ENCODE measurements at regions not wholly inside any gene's neighbourhood (a gene's known extent, or its start where the extent isn't known, plus 50 kb on each side); places are given as distances from the start of the nearest gene placed in this dataset.

DNA sequence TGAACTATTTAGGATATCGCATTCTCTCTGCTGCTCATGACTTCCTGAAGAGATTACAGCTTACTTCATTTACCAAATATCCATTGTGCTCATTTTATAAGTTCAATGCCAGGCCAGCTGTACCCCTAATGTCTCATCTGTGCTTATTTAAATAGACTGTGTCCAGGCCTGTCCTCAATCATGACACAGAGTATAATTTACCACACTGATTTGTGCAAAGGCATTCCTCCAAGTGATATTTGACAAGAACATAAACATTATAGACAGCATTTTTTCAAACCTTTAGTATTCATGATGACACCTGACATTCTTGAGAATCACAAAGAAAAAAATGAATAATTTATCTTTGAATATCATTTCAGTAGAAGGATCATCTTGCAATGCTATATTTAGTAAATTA lies 260.1 kb upstream of the SEMA3D start:
- no peak overlapping the region for H3K27ac ChIP-seq
- H3K4me1 ChIP-seq = no peaks in the 10 kb centered on the region
- no peak overlapping the region for H3K4me3 ChIP-seq
- H3K27me3 ChIP-seq = no peaks in the 10 kb centered on the region
- TF ChIP-seq, protein P1, sequence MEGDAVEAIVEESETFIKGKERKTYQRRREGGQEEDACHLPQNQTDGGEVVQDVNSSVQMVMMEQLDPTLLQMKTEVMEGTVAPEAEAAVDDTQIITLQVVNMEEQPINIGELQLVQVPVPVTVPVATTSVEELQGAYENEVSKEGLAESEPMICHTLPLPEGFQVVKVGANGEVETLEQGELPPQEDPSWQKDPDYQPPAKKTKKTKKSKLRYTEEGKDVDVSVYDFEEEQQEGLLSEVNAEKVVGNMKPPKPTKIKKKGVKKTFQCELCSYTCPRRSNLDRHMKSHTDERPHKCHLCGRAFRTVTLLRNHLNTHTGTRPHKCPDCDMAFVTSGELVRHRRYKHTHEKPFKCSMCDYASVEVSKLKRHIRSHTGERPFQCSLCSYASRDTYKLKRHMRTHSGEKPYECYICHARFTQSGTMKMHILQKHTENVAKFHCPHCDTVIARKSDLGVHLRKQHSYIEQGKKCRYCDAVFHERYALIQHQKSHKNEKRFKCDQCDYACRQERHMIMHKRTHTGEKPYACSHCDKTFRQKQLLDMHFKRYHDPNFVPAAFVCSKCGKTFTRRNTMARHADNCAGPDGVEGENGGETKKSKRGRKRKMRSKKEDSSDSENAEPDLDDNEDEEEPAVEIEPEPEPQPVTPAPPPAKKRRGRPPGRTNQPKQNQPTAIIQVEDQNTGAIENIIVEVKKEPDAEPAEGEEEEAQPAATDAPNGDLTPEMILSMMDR (IDR thresholded peaks at IDR 0.05) = no peak
- no peak for DNase-seq (ENCODE audit: low spot score)
- no peaks in the 10 kb centered on the region for H3K36me3 ChIP-seq
- no peaks in the 10 kb centered on the region for H3K9me3 ChIP-seq

DNA sequence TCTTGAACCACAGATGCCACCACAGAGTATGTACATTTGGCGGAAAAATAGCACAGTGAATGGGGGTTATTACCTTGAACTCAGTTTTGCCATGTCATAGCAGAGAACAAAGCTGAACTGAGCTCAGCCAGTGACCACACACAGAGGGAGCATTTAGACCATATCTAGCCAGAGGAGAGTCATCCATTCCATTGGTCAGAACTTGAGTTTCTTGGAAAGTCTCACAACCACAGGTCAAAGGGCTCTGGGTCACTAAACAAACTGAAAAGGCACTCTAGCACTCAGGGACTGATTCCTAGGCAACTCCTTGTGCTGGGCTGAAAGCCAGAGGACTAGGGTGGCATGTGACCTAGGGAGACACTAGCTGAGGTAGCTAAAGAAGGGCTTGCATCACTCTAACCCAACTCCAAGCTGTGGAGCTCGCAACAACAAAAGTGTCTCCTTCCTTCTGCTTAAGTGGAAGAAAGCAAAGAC lies 239.7 kb upstream of the SEMA3D start:
- Histone ChIP-seq H3K27me3 (no peaks in the 10 kb centered on the region), H3K9me3 (no peaks in the 10 kb centered on the region), H3K36me3 (no peaks in the 10 kb centered on the region), H3K4me1 (no peaks in the 10 kb centered on the region), H3K4me3 (no peak overlapping the region), H3K27ac (no peak overlapping the region)
- TF ChIP-seq, protein P1 (IDR thresholded peaks at IDR 0.05) = no peak
- DNase-seq (ENCODE audit: low spot score) = no peak

DNA sequence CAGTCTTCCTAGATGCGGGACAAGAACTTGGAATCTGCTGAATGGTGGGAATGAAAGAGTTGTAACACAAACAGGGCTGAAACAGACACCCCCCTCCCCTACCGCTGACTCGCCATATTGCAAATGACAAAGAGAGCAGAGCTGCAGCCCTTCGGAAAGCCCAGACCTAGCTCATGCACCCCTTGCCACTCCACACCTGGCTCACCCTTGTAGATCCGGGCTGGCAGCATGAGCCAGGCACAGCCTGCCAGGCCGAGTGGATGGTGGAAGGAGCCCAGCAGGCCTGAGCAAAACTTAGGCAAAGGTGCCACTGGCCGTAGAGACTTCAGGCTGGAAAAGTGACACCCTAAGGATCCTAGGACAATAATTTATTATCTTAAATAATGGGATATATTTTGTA lies 237.4 kb upstream of the SEMA3D start:
- no peak for DNase-seq (ENCODE audit: low spot score)

DNA sequence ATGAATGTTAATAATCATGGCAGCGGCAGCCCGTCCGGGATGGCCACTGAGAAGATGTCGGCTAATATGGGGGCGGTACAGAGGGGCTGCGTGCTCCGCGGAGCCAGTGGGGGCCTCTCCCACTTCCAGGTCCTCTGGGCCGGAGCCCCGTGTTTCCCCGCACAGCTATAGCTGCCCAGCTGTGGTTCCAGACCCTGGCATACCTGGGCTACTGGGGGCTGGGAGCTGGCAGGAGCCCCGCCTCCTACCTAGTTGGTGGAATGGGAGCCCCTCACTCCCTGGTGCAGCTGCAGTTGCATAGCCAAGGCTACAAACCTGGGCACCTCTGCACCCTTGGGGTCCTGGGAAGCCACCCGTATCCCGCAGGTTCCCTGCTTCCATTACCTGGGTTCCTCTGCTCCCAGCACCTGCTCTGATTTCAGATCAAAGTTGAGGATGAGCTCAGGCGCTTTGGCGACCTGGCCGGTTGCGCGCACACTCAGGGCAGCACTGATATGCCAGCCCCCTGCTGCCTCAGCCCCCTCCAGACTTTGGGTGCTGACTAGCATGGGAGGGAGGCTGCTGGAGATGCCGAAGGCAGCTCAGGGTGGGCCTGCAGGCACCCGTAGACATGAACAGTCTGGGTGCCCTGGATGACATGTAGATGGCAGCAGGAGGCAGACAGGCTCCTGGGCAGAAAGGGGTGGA lies 236.5 kb upstream of the SEMA3D start:
- Histone ChIP-seq H3K9me3 (no peaks in the 10 kb centered on the region), H3K4me1 (no peaks in the 10 kb centered on the region), H3K27ac (no peak overlapping the region), H3K27me3 (no peaks in the 10 kb centered on the region), H3K36me3 (no peaks in the 10 kb centered on the region), H3K4me3 (no peak overlapping the region)
- TF ChIP-seq, protein P1 (IDR thresholded peaks at IDR 0.05) = no peak
- no peak for DNase-seq (ENCODE audit: low spot score)

More for the DNA sequence above, 237.4 kb upstream of the SEMA3D start:
- Histone ChIP-seq H3K4me1 (no peaks in the 10 kb centered on the region), H3K9me3 (no peaks in the 10 kb centered on the region), H3K4me3 (no peak overlapping the region), H3K27me3 (no peaks in the 10 kb centered on the region), H3K27ac (no peak overlapping the region), H3K36me3 (no peaks in the 10 kb centered on the region)
- TF ChIP-seq, protein P1 (IDR thresholded peaks at IDR 0.05) = no peak

DNA sequence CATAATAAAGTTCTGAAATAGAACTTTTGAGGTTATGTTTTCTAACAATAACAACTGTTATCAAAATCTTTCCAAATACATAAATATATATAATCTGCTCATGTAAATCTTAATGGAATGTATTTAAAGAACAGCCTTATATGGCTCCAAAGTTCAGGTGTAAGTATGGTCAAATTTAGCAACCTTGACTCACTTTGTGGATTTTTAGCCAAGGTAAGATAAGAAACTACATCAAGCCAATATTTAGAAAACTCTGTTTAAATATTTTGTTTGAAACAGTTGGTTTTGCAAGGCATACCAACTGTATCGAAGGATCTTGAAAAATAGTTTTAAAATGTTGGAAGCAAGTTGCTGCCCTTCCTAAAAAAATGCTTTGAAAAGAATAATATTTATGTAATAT lies 228.9 kb upstream of the SEMA3D start:
- DNase-seq (ENCODE audit: low spot score) = no peak
- H3K27me3 ChIP-seq = no peaks in the 10 kb centered on the region
- no peak overlapping the region for H3K27ac ChIP-seq
- H3K4me3 ChIP-seq = no peak overlapping the region
- TF ChIP-seq, protein P1 (IDR thresholded peaks at IDR 0.05) = no peak
- H3K36me3 ChIP-seq = no peaks in the 10 kb centered on the region
- H3K4me1 ChIP-seq = no peaks in the 10 kb centered on the region
- no peaks in the 10 kb centered on the region for H3K9me3 ChIP-seq

DNA sequence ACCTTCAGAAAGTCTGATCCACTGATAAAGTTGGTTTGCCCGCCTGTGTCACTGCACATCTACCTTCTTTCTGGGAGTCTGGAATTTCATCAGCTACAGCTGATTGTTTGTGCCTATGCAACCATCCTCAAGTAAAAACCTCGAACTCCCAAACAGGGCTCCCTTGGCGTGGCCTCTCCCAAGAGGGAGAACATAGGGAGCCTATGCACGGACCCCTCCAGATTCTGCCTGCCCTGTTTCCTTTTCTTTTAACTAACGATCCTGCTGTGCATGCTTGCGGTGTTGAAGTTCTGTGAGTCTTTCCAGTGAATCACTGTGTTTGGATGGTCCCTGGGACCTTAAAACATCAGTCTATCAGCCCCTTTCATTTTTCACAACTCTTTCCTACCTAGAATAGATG lies 226.9 kb upstream of the SEMA3D start:
- TF ChIP-seq, protein P1 (IDR thresholded peaks at IDR 0.05) = no peak
- no peak for DNase-seq (ENCODE audit: low spot score)
- no peak overlapping the region for H3K4me3 ChIP-seq
- H3K27ac ChIP-seq = no peak overlapping the region
- no peaks in the 10 kb centered on the region for H3K36me3 ChIP-seq
- no peaks in the 10 kb centered on the region for H3K27me3 ChIP-seq
- H3K9me3 ChIP-seq = no peaks in the 10 kb centered on the region
- H3K4me1 ChIP-seq = no peaks in the 10 kb centered on the region
